Activated CD4-positive, alpha-beta T cell treated with anti-CD3 and anti-CD28 coated beads for 36 hours (primary cell): ENCODE measurements at regions not wholly inside any gene's neighbourhood (a gene's known extent, or its start where the extent isn't known, plus 50 kb on each side); places are given as distances from the start of the nearest gene placed in this dataset.

ENCODE experiments used
- ATAC-seq: fragments of 200-7000 bp; cut with Tn5 transposase; one replicate; pipeline ENCODE4 v1.10.0; 2021; ENCODE audit warnings: mild to moderate bottlenecking, moderate library complexity
- CTCF ChIA-PET: fragments of 350-600 bp; sonication (Branson Sonifier 250); formaldehyde crosslinking; loops from one replicate; lab custom pipeline; 2021; ENCODE audit warnings: antibody characterized with exemption; lab: Charles Lee
- POLR2A ChIA-PET: fragments of 350-600 bp; sonication (Branson Sonifier 250); formaldehyde crosslinking; loops from one replicate; lab custom pipeline; 2021; ENCODE audit warnings: antibody characterized with exemption, inconsistent platforms; lab: Charles Lee
- DNase-seq: peaks from one replicate; pipeline ENCODE4 v3.0.0-alpha.2; 2020
- H3K27ac Mint-ChIP-seq: one replicate; pipeline ENCODE4 v1.8.0; 2021; ENCODE audit warnings: mixed read lengths
- H3K27me3 Mint-ChIP-seq: one replicate; pipeline ENCODE4 v1.8.0; 2021; ENCODE audit warnings: mixed read lengths
- H3K36me3 Mint-ChIP-seq: one replicate; pipeline ENCODE4 v1.8.0; 2021; ENCODE audit warnings: low read depth, mixed read lengths
- H3K4me1 Mint-ChIP-seq: one replicate; pipeline ENCODE4 v1.8.0; 2021; ENCODE audit warnings: mixed read lengths
- H3K4me3 Mint-ChIP-seq: one replicate; pipeline ENCODE4 v1.8.0; 2021; ENCODE audit warnings: mild to moderate bottlenecking, moderate library complexity, mixed read lengths
- H3K9me3 Mint-ChIP-seq: one replicate; pipeline ENCODE4 v1.8.0; 2021; ENCODE audit warnings: low read depth, mixed read lengths
- intact Hi-C, 2 experiments: fragments of 100-400 bp; cut with DNase I in 1 of 2; cut with micrococcal nuclease in 1 of 2; formaldehyde crosslinking; loops; one replicate each; pipeline versions ENCODE4 v1.14.2 to v1.15.1; 2022 to 2024; cut with DNase I, micrococcal nuclease

GRCh38 chr11:112790286-112790685 lies 170.9 kb upstream of the NCAM1 start:
- ChIA-PET CTCF (no interaction called here), POLR2A (no interaction called here)
- DNase-seq (no peak), ATAC-seq (no peak)
- Mint-ChIP-seq H3K27ac (no peak overlapping the region), H3K27me3 (no peaks in the 10 kb centered on the region), H3K4me3 (no peak overlapping the region), H3K9me3 (no peaks in the 10 kb centered on the region), H3K36me3 (no peaks in the 10 kb centered on the region), H3K4me1 (peaks cover 2% of the 10 kb centered on the region)
- intact Hi-C loops, result loop anchor here in 1 of 2 experiments (5.0 to 10.0 kb wide), 2 partner anchors 495 to 573 kb away; no protein-coding TSS in a partner anchor

- H3K4me3 Mint-ChIP-seq, result no peak overlapping the region
- DNase-seq, result no peak
- intact Hi-C loops, result loop anchor here in 1 of 2 experiments (5.0 to 10.0 kb wide), 2 partner anchors 497 to 575 kb away; no protein-coding TSS in a partner anchor
- H3K27me3 Mint-ChIP-seq, result no peaks in the 10 kb centered on the region
- ChIA-PET CTCF (no interaction called here), POLR2A (no interaction called here)
- H3K36me3 Mint-ChIP-seq, result no peaks in the 10 kb centered on the region
- peaks cover 2% of the 10 kb centered on the region for H3K4me1 Mint-ChIP-seq
- no peak for ATAC-seq
- no peak overlapping the region for H3K27ac Mint-ChIP-seq
- H3K9me3 Mint-ChIP-seq, result no peaks in the 10 kb centered on the region
These were observed 169.2 kb upstream of the NCAM1 start for GRCh38 chr11:112792070-112792469.

- no peaks in the 10 kb centered on the region for H3K27me3 Mint-ChIP-seq
- no peaks in the 10 kb centered on the region for H3K9me3 Mint-ChIP-seq
- H3K27ac Mint-ChIP-seq, result no peak overlapping the region
- peaks cover 2% of the 10 kb centered on the region for H3K4me1 Mint-ChIP-seq
- intact Hi-C loops, result loop anchor here in 1 of 2 experiments (5.0 to 10.0 kb wide), 2 partner anchors 499 to 576 kb away; no protein-coding TSS in a partner anchor
- ChIA-PET POLR2A (no interaction called here), CTCF (interaction anchor here (1.0 kb wide), 1 partner anchor 205 kb away, joined by 4 read pairs; no protein-coding TSS in a partner anchor)
- ATAC-seq, result no peak
- H3K4me3 Mint-ChIP-seq, result no peak overlapping the region
- no peaks in the 10 kb centered on the region for H3K36me3 Mint-ChIP-seq
- no peak for DNase-seq
These were observed 167.8 kb upstream of the NCAM1 start for GRCh38 chr11:112793416-112793815.

- Mint-ChIP-seq H3K27me3 (no peaks in the 10 kb centered on the region), H3K27ac (no peak overlapping the region), H3K36me3 (no peaks in the 10 kb centered on the region), H3K4me1 (peaks cover 2% of the 10 kb centered on the region), H3K4me3 (no peak overlapping the region), H3K9me3 (no peaks in the 10 kb centered on the region)
- no peak for ATAC-seq
- intact Hi-C loops, result loop anchor here in 1 of 2 experiments (5.0 to 10.0 kb wide), 2 partner anchors 500 to 577 kb away; no protein-coding TSS in a partner anchor
- POLR2A ChIA-PET, result no interaction called here
- CTCF ChIA-PET, result interaction anchor here (0.6 to 2.3 kb wide), 3 partner anchors 206 to 394 kb away, joined by 4 to 12 read pairs (median 4); no protein-coding TSS in a partner anchor
- no peak for DNase-seq
These were observed 166.8 kb upstream of the NCAM1 start for GRCh38 chr11:112794331-112794846.

- no peak overlapping the region for H3K27ac Mint-ChIP-seq
- POLR2A ChIA-PET, result no interaction called here
- no peaks in the 10 kb centered on the region for H3K36me3 Mint-ChIP-seq
- no peaks in the 10 kb centered on the region for H3K27me3 Mint-ChIP-seq
- no peak overlapping the region for H3K4me3 Mint-ChIP-seq
- peak; percentile 64 for DNase-seq
- no peaks in the 10 kb centered on the region for H3K9me3 Mint-ChIP-seq
- CTCF ChIA-PET, result interaction anchor here (0.6 to 2.3 kb wide), 5 partner anchors 12 to 395 kb away, joined by 3 to 12 read pairs (median 3); no protein-coding TSS in a partner anchor
- peak; percentile 72 for ATAC-seq
- H3K4me1 Mint-ChIP-seq, result peaks cover 2% of the 10 kb centered on the region
- intact Hi-C loops, result loop anchor here (1.0 to 10.0 kb wide), 3 partner anchors 207 to 500 kb away; no protein-coding TSS in a partner anchor
These were observed 165.9 kb upstream of the NCAM1 start for GRCh38 chr11:112795142-112795815.

- ATAC-seq (no peak), DNase-seq (no peak)
- peaks cover 2% of the 10 kb centered on the region for H3K4me1 Mint-ChIP-seq
- H3K4me3 Mint-ChIP-seq, result no peak overlapping the region
- no peak overlapping the region for H3K27ac Mint-ChIP-seq
- no peaks in the 10 kb centered on the region for H3K27me3 Mint-ChIP-seq
- no peaks in the 10 kb centered on the region for H3K36me3 Mint-ChIP-seq
- ChIA-PET POLR2A (no interaction called here), CTCF (interaction anchor here (0.6 to 2.3 kb wide), 4 partner anchors 11 to 385 kb away, joined by 3 to 12 read pairs (median 3); no protein-coding TSS in a partner anchor)
- intact Hi-C loops, result loop anchor here (1.0 to 10.0 kb wide), 3 partner anchors 208 to 501 kb away; no protein-coding TSS in a partner anchor
- H3K9me3 Mint-ChIP-seq, result no peaks in the 10 kb centered on the region
These were observed 165.1 kb upstream of the NCAM1 start for GRCh38 chr11:112795911-112796649.

- ATAC-seq (no peak), DNase-seq (no peak)
- Mint-ChIP-seq H3K9me3 (no peaks in the 10 kb centered on the region), H3K27ac (no peak overlapping the region), H3K4me3 (no peak overlapping the region), H3K27me3 (no peaks in the 10 kb centered on the region), H3K4me1 (peaks cover 2% of the 10 kb centered on the region), H3K36me3 (no peaks in the 10 kb centered on the region)
- intact Hi-C loops, result loop anchor here (5.0 to 10.0 kb wide), 2 partner anchors 490 to 502 kb away; no protein-coding TSS in a partner anchor
- ChIA-PET POLR2A (no interaction called here), CTCF (interaction anchor here (0.7 kb wide), 1 partner anchor 1363 kb away, joined by 3 read pairs; no protein-coding TSS in a partner anchor)
These were observed 164.1 kb upstream of the NCAM1 start for GRCh38 chr11:112797092-112797491.

GRCh38 chr11:112797648-112798293 lies 163.4 kb upstream of the NCAM1 start:
- H3K4me3 Mint-ChIP-seq, result no peak overlapping the region
- intact Hi-C loops, result loop anchor here (1.0 to 10.0 kb wide), 3 partner anchors 490 to 503 kb away; no protein-coding TSS in a partner anchor
- peaks cover 2% of the 10 kb centered on the region for H3K4me1 Mint-ChIP-seq
- H3K27me3 Mint-ChIP-seq, result no peaks in the 10 kb centered on the region
- H3K36me3 Mint-ChIP-seq, result no peaks in the 10 kb centered on the region
- peak; percentile 61 for DNase-seq
- POLR2A ChIA-PET, result no interaction called here
- CTCF ChIA-PET, result interaction anchor here (0.6 to 1.0 kb wide), 3 partner anchors 9 to 860 kb away, joined by 3 to 5 read pairs (median 3); partner anchors contain the start of gene DIXDC1
- ATAC-seq, result peak; percentile 55
- no peaks in the 10 kb centered on the region for H3K9me3 Mint-ChIP-seq
- no peak overlapping the region for H3K27ac Mint-ChIP-seq

- intact Hi-C loops, result no loop called here
- Mint-ChIP-seq H3K27ac (no peak overlapping the region), H3K27me3 (no peaks in the 10 kb centered on the region), H3K4me3 (no peak overlapping the region), H3K36me3 (no peaks in the 10 kb centered on the region), H3K4me1 (no peaks in the 10 kb centered on the region), H3K9me3 (no peaks in the 10 kb centered on the region)
- ATAC-seq (no peak), DNase-seq (no peak)
- ChIA-PET POLR2A (no interaction called here), CTCF (no interaction called here)
These were observed 160.0 kb upstream of the NCAM1 start for GRCh38 chr11:112801025-112801816.

GRCh38 chr11:112801817-112802088 lies 159.5 kb upstream of the NCAM1 start:
- H3K4me1 Mint-ChIP-seq, result no peaks in the 10 kb centered on the region
- DNase-seq, result no peak
- ATAC-seq, result no peak
- no peaks in the 10 kb centered on the region for H3K27me3 Mint-ChIP-seq
- no peaks in the 10 kb centered on the region for H3K9me3 Mint-ChIP-seq
- H3K27ac Mint-ChIP-seq, result no peak overlapping the region
- H3K4me3 Mint-ChIP-seq, result no peak overlapping the region
- ChIA-PET CTCF (no interaction called here), POLR2A (no interaction called here)
- no peaks in the 10 kb centered on the region for H3K36me3 Mint-ChIP-seq
- intact Hi-C loops, result no loop called here
